ENCODE measurements at regions not wholly inside any gene's neighbourhood (a gene's known extent, or its start where the extent isn't known, plus 50 kb on each side); places are given as distances from the start of the nearest gene placed in this dataset.

GRCh38 chr2:24439971-24440340 is 51.1 kb upstream of the NCOA1 start:
- DNase-seq (ENCODE audit: low read depth), result no peak

DNA sequence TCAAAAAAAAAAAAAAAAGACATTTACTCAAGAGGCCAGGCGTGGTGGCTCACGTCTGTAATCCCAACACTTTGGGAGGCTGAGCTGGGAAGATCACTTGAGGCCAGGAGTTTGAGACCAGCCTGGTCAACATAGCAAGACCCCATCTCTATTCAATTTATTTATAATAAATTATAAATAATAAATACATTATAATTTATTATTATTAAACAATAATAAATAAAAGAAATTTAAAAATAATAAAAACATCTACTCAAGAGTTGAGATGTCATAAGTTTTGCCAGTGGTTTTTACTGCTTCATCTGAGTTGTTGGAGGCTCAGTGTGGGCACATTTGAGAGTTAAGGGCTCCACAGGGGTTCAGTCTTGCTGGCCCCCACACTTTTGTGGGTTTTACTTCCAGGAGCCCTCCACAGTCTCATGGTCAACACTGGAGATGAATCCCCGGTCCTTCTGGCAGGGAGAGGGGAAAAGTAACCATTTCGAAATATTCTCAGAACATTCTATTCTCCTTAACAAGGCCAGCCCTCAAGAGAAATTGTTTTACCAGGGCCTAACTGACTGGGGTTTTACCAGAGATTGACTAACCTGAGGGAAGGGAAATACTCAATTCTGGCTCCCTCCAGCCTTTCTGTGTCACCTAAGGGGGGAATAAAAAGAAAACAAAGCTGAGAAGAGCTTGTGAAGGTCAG is 51.6 kb upstream of the NCOA1 start:
- no peak for DNase-seq (ENCODE audit: low read depth)

- no peak for DNase-seq (ENCODE audit: low read depth)
These were observed 52.9 kb upstream of the NCOA1 start for GRCh38 chr2:24438106-24438505.

DNA sequence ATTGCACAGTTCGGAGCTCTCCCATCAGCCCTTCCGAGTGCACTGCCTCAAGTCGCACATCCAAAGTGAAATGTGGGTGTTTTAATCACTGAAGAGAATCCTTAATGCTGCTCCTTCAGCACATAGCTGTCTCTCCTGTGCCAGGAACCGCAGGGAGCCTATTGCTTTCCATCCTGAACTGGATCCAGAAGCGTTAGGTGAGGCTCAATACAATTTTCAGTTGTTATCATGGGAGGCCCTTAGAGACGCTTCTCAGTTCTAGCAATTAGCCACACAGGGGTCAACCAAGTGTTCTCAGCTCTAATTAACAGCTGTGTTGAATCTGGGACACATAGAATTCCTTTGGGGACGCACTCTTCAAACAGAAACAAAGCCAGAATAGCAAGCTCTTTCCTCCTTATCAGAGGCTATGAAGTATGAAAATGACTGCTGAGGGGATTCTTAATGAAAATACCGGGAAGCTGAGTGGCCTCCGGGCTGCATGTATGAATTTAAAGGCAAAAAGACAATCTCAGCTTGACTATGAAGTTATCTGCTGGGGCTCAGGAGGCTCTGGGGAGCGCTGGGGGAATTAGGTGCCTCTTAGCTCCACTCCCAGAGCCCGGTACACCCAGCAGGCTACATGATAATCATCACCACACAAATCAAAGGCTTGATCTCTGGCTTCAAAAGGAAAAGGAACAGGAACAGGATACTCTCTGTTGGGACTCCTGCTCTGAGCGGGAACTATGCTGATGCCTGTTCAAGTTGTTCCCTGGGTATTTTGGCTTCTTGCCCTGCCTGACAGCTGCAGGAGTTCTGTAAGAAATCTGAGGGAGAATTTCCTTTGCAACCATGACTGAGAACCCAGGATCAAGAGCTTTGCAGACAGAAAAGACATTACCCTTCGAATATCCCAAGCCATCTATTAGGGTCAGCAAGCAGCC is 55.4 kb upstream of the NCOA1 start:
- DNase-seq (ENCODE audit: low read depth), result no peak

- no peak for DNase-seq (ENCODE audit: low read depth)
These were observed 56.5 kb upstream of the NCOA1 start for GRCh38 chr2:24434541-24434940.

GRCh38 chr2:24432735-24433134 is 58.3 kb upstream of the NCOA1 start:
- no peak for DNase-seq (ENCODE audit: low read depth)

- no peak for DNase-seq (ENCODE audit: low read depth)
These were observed 58.9 kb upstream of the NCOA1 start for GRCh38 chr2:24432121-24432520.

GRCh38 chr2:24429197-24430074 is 61.6 kb upstream of the NCOA1 start:
- no peak for DNase-seq (ENCODE audit: low read depth)

DNA sequence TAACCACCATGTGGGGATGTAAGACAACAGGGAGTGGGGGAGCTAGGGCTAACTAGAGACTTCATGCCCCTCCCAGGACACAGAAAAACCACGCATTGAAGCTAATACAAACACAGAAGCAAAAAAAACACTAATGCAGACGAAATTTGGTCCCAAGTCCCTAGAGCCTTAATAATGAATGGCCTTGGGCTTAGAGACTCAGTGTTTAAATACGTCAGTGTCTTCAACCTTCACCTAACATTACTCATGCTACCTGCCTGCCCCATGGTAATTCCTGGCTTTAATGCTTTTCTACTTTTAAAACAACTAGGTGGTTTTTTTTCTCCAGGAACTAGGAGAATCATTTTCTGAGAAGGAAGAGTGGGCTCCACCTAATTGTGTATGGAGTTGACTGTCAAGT is 64.1 kb upstream of the ITSN2 start:
- no peak for DNase-seq (ENCODE audit: low read depth)

GRCh38 chr2:24423095-24423494 is 62.8 kb upstream of the ITSN2 start:
- DNase-seq (ENCODE audit: low read depth), result no peak

GRCh38 chr2:24421668-24422067 is 61.3 kb upstream of the ITSN2 start:
- DNase-seq (ENCODE audit: low read depth), result peak; percentile 39

- DNase-seq (ENCODE audit: low read depth), result no peak
These were observed 60.0 kb upstream of the ITSN2 start for GRCh38 chr2:24420373-24420772.

- DNase-seq (ENCODE audit: low read depth), result no peak
These were observed 58.0 kb upstream of the ITSN2 start for GRCh38 chr2:24418166-24418841.

DNA sequence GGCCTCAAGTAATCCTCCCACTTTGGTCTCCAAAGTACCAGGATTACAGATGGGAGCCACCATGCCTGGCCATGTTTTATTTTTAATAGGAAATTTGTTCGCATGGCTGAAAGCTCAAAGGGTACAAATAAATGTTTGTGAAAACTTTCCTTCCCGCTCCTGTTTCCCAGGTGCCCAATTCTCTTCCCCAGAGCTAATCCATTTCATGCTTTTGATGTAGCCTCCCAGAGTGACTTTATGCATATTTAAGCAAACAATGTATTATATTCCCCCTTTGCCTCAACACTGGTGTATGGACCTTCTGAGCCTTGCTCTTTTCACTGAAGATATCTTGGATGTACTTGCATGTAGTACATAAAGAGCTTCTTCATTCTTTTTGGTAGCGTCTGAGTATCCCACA is 52.5 kb upstream of the ITSN2 start:
- no peak for DNase-seq (ENCODE audit: low read depth)

DNA sequence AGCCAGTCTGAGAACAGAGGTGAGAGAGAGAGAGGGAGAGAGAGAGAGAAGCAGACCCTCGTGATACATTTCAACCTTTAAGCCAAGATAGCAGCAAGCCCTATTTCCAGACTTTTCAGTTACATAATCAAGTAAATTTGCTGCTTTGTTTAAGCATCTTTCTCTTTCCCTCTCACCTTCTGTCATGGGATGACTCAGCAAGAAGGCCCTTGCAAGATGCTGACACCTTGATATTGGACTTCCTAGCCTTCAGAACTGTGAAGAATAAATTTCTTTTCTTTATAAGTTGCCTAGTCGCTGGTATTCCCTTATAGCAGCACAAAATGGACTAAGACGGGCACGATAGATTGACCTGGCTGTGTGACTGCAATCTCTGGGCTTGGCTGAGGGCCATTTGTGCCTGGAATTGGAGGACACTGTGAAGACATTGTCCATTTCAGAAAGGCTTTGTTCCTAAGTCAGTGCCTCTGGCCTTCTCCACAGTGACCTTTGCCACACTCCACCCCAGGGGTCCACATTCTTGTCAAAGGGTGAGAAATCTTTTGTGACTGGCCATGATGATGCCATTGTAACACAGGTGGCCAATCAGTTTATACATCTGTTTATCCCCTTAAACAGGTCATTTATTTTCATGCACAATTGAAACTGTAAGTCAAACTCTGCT is 51.3 kb upstream of the ITSN2 start:
- DNase-seq (ENCODE audit: low read depth), result no peak

- no peak for DNase-seq (ENCODE audit: low read depth)
These were observed 50.6 kb upstream of the ITSN2 start for GRCh38 chr2:24410976-24411375.

DNA sequence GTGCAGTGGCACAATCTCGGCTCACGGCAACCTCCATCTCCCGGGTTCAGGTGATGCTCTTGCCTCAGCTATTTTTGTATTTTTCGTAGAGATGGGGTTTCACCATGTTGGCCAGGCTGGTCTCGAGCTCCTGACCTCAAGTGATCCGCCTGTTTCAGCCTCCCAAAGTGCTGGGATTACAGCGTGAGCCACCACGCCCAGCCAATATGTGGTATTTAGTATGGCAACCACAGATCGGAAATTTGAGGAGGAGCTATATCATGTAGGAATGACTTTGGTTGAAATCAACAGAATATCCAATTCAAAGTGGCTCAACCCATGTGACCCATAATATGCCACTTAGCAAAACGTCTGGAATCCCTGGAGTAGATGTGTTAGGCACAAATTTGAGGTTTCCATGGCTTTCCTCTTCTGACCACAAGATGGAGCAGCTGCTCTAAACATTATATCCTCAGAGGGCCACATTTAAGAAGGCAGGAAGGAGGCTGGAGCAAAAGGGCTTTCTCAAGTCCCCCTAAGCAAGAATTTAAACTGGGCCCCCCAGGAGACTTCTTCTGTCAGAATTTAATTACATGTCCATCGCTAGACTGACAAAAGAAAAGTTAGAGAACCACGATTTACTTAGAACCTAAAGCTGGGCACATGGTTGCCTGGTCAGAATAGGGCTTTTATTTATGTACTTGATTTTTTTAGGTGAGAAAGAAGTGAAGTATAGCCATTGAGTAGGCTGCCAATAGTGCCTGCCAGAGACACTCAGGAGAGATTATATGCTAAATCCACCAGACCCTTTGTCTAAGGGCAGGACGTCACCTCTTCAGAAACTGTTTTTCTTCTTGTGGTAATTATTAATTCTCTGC is 49.6 kb upstream of the ITSN2 start:
- peak; percentile 1 for DNase-seq (ENCODE audit: low read depth)

Data from stimulated activated CD8-positive, alpha-beta memory T cell treated with anti-CD3 and anti-CD28 coated beads, Interleukin-4, amount 100 ng/mL, for 24 hours (primary cell).